SK-N-MC (cell line): ENCODE measurements at regions not wholly inside any gene's neighbourhood (a gene's known extent, or its start where the extent isn't known, plus 50 kb on each side); places are given as distances from the start of the nearest gene placed in this dataset.

Experiments used
- EZH2 ChIP-seq: fragments of 200-600 bp; sonication (generic); IDR thresholded peaks from one replicate; pipeline ENCODE4 v1.6.1; 2017; ENCODE audit warnings: antibody characterized with exemption
- FOXP2 ChIP-seq: optimal IDR thresholded peaks from 2 replicates; pipeline ENCODE3; 2011; ENCODE audit warnings: mild to moderate bottlenecking, moderate library complexity; ENCODE audit not compliant: insufficient read depth; ENCODE audit errors: extremely low read length, control extremely low read depth
- POLR2AphosphoS5 ChIP-seq: IDR thresholded peaks from 2 replicates; pipeline ENCODE4 v1.6.1; 2012; ENCODE audit warnings: mild to moderate bottlenecking, low read depth, low read length, borderline replicate concordance

DNA sequence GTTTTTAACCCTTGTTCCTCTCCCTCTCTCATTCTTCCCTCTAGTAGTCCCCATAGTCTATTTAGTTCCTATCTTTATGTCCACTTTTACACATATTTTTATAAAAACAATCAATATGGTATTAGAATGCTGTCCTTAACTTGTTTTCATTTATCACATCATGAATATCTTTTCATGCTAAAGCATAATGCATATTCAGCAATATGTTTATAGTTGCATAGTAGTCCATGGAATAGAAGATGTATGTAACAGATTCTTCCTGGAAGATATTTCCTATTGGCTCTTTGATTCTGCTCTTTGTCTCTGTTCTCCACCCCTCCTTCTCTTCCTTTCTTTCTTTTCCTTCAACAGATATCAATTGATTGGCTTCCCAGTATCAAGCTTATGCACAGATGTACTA is 1047.1 kb upstream of the TENM4 start:
- TF ChIP-seq EZH2 (no peak), POLR2AphosphoS5 (no peak), FOXP2 (no peak)
